Fibroblast of skin of back (primary cell): ENCODE measurements at regions not wholly inside any gene's neighbourhood (a gene's known extent, or its start where the extent isn't known, plus 50 kb on each side); places are given as distances from the start of the nearest gene placed in this dataset.
"Not testable (repeated sequence)": the region's sequence is repeated elsewhere in the genome, so short reads cannot be mapped to it uniquely, and the experiment has no call there.

Experiments
- DNase-seq: peaks from one replicate; pipeline ENCODE4 v3.0.0-alpha.2; 2013

DNA sequence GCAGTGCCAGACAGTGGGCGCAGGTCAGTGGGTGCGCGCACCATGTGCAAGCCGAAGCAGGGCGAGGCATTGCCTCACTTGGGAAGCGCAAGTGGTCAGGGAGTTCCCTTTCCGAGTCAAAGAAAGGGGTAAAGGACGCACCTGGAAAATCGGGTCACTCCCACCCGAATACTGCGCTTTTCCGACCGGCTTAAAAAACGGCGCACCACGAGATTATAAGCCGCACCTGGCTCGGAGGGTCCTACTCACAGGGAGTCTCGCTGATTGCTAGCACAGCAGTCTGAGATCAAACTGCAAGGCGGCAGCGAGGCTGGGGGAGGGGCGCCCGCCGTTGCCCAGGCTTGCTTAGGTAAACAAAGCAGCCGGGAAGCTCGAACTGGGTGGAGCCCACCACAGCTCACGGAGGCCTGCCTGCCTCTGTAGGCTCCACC is 77.9 kb downstream of the NR4A2 start:
- not testable (repeated sequence) for DNase-seq

DNA sequence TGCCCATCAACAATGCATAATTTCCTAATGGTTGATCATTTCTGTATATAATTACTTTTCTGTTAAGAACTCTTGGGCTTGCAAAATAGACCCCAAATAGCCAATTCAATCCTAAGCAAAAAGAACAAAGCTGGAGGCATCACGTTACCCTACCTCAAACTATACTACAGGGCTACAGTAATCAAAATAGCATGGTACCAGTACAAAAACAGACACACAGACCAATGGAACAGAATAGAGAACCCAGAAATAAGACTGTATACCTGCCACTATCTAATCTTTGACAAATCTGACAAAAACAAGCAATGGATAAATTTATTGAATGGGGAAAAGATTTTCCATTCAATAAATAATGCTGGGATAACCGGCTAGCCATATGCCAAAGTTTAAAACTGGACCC is 78.8 kb downstream of the NR4A2 start:
- DNase-seq: no peak

DNA sequence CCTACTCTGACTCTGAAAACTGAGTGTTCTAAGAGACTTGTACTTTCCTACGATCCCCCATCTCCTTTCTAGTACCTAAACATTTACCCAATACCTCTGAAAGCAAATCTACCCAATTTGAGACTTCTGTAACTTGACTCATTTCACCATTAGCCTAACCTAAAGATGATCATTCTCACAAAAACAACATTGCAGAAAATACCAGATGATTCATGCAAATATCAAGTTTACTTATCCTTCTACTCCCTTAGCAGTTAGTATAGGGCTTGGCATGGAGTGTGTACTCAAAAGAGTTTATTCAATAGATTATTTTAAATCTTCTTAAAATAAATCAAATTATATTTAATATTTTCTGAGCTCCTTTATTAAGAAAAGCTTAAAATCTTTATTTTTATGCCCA is 89.6 kb downstream of the NR4A2 start:
- no peak for DNase-seq

DNA sequence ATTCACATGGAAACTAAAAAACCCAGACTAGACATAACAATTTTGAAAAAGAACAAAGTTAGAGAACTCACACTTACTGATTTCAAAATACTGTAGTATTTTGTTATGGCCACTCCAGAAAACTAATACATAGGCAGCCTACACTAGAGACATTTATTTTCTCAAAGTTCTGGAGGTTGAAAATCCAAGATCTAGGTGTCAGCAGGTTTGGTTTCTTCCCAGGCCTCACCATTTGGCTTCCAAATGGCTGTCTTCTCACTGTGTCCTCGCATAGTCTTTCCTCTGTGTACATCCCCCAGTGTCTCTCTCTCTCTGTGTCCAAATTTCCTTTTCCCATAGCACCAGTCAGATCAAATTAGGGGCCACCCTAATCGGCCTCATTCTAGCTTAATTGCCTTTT is 95.0 kb downstream of the NR4A2 start:
- no peak for DNase-seq

DNA sequence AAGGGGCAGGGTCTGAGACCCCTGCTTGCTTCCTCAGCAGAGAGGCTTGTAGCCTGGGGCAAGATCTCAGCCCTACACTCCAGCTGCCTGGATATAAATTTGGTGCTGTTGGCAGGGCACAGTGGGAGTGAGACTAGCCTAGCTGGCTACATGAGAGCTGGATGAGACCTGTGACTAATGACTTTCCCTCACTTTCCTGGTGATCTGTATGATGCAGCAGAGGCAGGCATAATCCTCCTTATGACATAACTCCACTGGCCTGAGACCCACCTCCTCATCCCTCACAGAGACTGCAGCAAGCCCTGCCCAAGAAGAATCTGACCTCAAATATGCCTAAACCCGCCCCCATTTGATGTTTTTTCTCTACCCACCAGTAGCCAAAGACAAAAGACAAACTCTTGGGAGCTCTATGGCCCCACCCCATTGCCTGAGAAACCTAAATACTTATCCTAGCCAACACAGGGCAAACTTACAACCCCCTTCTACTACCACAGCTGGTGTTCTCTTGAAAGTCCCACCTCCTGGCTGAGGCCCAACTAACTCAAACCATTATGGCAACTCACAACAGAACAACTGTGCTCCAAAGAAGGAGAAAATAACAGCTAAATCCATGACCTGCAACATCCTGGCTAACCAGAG is 102.7 kb downstream of the NR4A2 start:
- DNase-seq: no peak

DNA sequence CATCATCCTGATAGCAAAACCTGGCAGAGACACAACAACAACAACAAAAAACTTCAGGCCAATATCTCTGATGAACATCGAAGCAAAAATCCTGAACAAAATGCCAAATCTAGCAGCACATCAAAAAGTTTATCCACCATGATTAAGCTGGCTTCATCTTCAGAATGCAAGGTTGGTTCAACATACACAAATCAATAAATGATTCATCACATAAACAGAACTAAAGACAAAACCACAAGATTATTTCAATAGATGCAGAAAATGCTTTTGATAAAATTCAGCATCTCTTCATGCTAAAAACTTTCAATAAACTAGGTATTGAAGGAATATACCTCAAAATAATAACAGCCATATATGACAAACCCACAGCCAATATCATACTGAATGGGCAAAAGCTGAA is 109.2 kb downstream of the NR4A2 start:
- not testable (repeated sequence) for DNase-seq

DNA sequence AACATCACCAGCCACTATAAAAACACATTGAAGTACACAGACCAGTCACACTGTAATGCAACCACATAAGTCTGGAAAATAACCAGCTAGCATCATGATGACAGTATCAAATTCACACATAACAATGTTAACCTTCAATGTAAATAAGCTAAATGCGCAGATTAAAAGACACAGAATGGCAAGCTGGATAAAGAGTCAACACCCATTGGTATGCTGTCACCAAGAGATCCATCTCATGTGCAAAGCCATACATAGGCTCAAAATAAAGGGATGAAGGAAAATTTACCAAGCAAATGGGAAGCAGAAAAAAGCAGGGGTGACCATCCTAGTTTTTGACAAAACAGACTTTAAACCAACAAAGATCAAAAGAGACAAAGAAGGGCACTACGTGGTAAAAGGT is 110.8 kb downstream of the NR4A2 start:
- no peak for DNase-seq

DNA sequence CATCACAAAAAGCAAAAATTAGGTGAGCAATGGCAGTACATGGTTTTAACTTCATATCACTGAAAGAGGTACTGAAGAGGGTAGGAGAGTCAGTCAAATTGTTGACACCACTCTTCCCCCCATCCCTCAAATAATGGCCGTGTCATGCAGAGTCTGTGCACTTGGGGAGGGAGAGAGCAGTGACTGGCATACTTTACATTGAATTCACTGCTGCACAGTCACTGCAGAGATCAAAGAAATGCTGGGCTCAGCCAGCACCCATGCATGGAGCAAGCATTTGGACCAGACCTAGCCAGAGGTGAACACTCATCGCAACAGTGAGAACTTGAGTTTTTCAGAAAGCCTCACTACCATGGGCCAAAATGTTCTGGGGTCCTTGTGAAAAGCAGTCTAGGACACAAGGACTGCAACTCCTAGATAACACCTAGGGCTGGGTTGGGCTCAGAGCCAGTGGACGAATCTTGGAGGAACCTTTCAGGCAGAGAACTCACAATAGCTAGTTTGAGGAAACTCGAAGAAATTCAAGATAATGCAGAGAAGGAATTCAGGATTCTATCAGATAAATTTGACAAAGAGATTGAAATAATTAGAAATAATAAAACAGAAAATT is 112.9 kb downstream of the NR4A2 start:
- no peak for DNase-seq

DNA sequence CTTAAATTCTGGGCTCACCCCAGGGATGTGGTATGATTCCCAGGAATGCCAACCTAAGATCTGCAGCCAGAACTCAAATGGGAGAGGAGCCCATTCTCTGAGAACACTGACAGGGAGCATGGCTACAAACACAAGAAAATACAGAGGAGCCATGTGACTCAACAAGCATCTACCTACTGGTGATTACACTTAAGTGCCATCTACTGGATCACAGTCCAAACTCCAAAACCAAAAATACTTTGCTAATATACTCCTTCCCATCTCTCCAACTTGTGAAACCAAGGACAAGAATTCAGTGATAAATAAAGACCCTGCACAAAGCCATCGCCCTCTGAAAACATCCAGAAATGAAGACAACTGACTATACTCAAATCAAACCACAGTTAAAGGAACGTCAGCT is 116.9 kb downstream of the NR4A2 start:
- no peak for DNase-seq

DNA sequence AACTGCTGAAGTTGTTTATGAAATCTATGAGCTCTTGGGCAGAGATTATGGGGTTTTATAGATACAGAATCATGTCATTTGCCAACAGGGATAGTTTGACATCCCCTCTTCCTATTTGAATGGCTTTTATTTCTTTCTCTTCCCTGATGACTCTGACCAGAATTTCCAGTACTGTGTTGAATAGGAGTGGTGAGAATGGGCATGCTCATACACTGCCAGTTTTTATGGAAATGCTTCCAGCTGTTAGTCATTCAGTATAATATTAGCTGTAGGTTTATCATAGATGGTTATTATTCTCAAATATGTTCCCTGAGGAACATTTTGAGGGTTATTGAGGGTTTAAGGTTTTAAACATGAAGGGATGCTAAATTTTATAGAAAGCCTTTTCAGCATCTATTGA is 121.2 kb downstream of the NR4A2 start:
- DNase-seq: no peak

DNA sequence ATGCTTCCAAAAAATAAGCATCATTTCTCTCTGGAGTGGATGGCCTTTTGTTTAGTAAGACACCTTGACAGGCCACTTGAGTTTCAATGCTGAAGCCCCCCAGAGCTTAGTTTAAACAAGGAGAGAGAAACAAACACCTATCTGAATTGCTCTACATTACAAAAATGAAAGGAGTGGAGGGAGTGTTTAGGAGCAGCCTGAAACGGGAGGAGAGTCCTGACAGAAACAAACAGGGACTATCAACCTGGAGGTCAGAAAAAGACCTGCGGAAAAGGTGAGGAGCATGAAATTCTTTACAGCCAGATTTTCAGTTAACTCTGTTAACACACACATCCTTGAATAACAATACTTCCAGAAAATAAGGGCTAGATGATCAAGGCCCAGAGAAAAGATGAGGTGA is 126.2 kb downstream of the NR4A2 start:
- no peak for DNase-seq

DNA sequence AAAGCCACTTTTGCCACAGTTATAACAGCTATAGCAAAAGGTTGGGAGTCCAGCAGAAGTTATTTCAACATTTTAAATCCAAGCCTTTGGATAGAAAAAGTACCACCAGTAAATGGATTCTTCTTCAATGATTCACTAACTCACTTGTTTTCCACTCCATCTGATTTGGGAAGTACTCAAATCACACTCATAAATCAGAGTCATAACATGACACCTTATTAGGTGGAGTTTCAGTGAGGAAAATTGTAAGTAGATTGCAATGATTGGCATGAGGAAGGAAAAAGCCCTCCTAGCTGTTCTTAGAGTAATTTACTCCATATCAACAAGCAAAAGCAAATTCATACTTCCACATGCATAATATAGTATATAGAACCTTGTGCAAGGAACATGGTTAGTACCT is 132.9 kb downstream of the NR4A2 start:
- no peak for DNase-seq

DNA sequence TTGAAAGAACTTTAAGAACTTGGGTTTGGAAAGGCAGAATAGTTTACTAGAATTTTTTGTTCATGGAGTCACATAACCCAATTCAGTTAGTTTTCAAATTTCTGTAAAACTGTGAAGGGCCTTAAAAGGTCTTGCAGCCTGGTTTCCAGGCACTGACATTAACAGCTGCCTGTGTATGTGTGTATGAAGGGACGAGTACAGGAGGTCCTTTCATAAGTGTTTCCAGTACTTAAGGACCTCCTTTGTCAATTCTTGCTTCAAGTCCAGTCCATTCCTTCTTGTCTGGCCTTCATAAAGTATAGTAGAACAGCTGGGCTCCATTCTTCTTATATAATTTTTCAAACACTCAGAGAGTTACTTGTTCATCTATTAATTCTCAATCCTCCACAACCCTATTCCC is 136.5 kb downstream of the NR4A2 start:
- DNase-seq: no peak

DNA sequence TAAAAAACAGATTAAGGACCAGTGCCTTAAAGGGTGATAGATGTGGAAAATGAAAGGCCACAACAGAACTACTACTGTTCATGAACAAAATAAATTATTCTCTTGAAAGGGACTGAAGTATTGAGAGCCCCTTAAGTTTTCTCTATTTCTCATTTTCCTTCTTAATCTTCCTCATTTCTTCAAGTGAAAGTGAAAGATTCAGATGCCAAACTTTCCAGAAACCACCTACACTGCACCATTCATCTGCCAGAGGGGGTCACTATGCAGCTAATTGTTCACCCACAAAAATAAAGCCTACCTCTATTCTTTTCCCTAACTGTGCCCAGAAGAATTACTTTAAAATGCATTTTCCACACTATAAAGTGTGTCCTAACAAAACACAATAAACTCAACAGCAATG is 140.1 kb downstream of the NR4A2 start:
- DNase-seq: no peak

DNA sequence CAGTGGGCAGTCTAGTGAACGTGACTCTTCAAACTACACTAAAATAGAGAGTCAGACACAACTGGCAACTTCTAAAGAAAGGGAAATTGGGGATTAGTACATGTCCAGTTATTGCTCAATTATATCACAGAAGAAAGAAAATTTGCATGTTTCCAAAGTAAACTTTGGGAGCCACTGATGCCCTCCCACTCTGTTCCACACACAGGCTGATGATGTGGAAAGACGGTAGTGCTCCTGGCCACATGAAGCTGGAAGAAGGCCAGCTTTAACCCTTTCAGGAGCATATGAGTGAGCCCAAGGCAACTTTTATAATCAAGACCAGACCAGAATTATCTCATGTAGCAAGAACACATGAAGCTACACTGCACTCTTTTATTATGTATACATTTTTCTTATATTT is 141.0 kb downstream of the NR4A2 start:
- DNase-seq: no peak

DNA sequence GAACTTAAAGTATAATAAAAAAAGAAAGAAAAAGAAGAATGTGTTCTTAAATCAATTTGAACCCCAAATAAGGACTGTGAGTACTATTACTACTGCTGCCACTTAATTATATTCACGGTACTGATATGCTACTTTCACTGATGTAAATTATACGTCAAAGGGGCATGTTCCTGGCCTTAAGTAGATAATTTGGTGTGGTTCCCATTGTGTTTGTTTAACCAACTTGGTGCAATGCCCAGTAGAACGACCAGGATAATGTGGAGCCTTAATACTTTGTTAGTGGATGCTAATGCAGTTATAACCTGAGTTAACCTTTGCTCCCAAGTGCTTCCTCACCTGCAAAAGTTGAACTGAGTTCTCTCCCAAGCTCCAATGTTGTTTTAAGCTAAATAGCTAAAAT is 142.0 kb downstream of the NR4A2 start:
- DNase-seq: no peak

DNA sequence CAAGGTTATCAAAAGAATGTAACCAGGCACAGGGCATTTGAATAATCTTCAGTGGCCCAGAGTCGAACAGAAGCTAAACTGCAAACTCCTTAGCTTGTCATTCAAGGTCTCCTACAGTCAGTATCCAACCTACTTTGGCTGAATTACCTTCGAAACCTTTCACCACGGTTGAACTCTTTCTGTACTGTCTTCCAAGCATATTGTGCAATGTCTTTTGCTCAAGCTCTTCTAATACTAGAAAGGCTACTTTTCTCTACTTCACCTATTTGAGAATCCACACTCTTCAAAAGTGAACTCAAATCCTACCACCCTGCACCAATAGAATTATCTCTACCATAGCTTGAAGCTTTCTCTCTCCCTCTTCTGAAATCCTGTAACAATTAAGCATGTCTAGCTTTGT is 142.9 kb downstream of the NR4A2 start:
- DNase-seq: no peak

DNA sequence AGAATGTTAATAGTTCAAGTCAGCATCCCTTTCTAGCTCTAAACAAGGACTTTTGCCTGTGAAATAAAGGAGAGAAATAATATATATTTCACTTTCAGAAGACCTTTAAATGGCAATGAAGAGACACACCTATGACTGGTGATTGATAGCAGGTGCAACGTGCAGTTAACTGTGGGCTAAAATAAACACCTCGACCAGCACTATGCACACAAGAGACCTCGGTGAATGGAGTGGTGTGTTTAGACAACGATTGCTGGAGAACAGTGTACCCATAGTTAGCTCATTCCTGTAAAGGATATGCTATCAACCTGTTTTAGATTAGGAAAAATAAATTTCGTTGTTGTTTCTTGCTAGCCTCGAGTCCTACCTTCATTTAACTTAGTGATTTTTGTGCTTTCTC is 143.4 kb downstream of the NR4A2 start:
- DNase-seq: no peak

DNA sequence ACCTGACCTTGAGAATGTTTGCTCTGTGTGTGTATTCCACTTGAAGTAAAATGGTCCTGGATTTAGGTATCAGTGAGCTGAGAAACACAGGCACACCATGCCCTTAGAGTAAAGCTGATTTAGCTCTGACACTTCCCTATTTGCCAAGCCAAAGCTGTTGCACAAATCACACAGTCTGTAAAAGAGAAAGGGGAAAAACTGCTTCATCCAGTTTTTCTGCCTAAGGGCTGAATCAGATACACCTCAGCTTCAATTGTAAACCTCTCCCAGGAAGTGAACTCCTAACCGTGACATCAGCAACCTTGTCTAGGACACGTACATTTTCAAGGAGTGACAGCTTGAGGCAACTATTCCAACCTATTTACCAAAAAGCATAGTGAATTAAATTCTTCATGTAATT is 150.4 kb downstream of the NR4A2 start:
- no peak for DNase-seq

DNA sequence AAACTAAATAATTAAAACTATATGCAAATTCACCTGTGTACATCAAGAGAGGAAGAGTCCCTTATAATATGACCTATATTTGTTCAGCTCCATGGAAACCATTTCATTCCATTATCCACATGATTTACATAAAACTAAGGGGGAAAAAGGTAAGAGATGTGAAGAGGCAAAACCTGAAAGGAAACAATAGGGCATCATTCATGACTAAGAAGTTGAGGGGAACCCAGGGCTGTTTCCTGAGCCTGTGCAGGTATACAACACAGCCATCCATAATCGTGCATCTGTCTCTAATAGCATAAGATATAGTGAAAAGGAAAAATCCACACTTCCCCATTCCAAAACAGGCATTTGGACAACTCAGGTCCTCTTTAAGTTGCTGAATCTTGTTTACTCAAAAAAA is 151.3 kb downstream of the NR4A2 start:
- no peak for DNase-seq

DNA sequence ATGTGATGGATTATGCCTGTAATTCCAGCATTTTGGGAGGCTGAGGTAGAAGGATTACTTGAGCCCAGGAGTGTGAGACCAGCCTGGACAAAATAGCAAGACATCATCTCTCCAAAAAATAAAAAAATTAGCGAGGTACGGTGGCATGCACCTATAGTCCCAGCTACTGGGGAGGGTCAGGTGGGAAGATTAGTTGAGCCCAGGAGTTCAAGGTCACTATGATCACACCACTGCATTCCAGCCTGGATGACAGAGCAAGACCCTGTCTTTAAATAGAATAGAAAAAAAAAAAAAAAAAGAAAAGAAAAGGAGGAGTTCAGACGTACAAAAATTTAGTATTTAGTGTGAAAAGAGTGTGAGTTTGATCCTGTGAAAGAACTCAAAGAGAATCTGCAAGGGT is 154.9 kb downstream of the NR4A2 start:
- DNase-seq: no peak

DNA sequence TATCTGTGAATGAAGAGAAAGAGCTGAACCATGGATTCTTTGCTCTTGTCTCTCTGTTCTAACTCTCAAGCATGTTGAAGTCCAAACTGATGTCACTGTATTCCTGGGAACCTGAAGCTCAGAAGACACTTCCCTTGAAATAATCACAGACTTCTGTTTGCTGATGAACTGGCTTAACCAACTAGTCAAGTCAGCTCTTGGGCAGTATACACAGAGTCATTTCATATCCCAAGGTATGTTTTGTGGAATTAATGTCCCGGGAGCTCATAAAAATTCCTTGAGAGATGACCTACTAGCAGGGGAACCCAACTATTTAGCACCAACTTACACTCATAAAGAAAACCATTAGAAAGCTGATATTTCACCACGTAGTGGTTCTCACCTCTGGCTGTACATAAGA is 156.6 kb downstream of the NR4A2 start:
- DNase-seq: no peak

DNA sequence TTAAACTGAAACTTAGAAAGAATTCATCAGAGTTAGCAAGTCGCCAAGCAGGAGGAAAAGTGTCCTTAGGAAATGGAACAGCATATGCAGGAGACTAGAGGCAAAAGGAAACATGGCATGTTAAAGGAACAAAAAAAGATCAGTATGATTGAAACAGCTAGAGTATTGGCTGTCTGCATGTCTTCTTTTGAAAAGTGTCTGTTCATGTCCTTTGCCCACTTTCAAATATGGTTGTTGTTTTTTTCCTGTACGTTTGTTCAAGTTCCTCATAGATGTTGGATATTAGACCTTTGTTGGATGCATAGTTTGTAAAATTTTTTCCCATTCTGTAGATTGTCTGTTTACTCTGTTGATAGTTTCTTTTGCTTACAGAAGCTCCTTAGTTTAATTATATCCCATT is 161.6 kb downstream of the NR4A2 start:
- DNase-seq: no peak

DNA sequence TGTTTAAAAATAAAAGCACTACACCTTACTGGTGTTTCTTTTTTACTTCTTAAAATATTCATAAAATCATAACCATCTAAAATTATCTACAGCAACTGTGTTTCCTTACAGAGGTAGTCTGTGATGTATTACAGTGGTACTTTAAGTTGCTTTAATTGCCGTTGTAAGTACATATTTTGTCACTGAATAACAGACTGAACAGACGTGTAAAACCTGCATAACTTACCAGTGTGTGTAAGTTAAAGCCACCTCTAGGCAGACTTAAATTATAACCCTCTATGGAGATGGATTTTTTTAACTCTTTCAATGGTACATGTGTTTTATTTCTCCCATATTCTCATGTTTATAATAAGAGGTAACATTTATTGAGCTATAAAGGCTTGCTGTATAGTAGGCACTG is 166.8 kb downstream of the NR4A2 start:
- DNase-seq: no peak

DNA sequence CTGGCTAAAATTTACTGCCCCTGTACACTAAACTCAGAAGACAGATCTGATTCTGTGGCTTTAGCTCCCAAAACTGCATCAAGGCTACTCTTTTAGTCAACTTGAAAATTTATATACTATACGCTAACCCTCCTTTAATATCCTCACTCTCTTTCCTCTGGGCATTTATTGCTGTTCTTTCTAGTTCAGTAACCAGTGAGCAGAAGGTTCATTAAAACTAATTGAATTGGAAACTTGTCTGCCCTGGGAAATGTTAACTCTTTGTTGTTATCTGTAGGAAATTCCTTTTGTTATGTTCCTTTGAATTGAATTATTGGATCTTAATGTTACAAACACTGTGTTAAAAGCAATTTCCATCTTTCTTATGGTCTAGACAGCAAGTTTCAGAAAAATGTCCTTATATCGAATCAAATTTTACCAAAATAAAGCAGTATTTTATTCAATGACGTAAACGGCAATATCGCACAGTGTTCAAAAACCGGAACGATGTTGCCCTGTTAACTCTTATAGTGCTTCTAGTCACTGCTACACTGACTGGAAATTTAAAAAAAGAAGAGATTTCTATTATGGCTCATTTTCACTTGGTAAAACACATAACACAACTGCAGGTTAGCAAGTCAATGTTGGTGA is 168.3 kb downstream of the NR4A2 start:
- no peak for DNase-seq
